NK-92 treated with Interleukin-12 subunit alpha and Interleukin-12 subunit beta, amount 100 ng/mL, for 24 hours (cell line): ENCODE measurements at regions not wholly inside any gene's neighbourhood (a gene's known extent, or its start where the extent isn't known, plus 50 kb on each side); places are given as distances from the start of the nearest gene placed in this dataset.

Source experiments
- DNase-seq: peaks from one replicate; lab custom pipeline; 2025; lab: John Stamatoyannopoulos, UW

DNA sequence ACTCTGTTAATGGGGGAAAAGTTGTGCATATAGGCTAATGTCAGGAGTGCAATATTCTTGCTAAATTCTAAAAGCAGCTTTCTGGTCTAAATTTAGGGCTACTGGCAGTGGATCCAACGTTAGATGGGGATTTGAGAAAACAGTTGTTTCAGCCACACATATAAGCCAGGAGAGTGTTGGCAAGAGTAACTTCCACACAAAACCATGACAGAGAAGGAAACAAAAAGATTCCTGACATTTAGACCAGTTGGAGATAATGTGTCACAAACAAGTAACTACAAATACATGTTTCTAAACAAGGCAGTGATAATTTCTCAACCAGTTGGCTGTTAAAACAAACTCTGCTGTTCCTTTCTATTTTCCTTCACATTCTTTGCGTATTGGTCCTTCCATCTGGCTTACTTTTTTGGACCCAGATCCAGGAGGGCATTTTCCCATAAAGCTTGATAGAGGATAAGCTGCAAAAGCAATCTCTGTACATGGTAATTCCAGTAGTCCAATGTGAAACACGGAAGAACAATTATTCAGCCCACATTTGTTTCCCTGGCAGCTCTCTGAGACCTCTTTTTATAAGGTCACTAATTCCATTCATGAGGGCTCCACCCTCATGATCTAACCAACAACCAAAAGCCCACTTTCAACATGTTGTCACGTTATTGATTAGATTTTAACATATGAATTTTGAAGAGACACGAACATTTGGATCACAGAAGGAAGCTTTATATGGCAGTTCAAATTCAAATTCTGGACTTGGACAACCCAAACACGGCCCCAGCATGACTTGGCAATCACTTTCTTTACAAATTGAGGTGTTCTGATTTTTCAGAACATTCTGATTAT is 1888.6 kb downstream of the MRPL39 start:
- no peak for DNase-seq

DNA sequence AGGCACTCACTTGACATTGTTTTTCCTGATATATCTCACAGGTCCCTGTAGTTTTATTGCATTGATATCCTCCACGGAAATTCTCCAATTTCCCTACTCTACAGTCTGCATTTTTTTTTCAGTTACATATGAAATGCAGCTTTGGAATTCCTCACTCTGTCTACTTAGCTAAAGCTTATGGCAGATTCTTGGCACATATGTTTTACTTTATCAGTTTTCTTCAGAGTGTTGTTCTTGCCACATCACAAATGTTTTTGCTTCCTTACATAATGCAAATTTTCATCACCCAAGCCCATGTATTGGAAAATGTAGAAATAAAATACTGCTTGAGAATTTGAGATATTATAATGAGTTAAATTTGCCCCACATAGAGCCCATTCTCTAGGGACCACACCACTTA is 1895.1 kb downstream of the MRPL39 start:
- no peak for DNase-seq

DNA sequence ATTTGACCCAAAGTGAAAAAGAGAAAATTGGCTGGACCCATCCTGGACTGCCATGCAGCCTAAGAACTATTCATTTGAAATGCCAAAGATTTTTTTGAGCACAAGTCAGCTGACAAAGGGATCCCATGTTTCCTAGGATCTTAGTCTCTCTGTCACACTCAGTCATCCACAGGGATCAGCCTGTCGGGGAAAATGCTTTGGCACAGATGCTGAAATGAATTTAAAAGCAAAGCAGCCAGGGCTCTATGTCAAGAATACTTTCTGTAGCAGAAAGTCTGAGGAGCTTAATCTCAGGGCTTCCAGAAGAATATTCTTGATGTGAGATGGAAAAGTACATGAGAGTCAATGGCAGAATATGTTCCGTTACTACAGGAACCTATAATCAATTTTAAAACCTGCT is 1900.8 kb downstream of the MRPL39 start:
- no peak for DNase-seq

GRCh38 chr21:23699402-23699801 is 1907.9 kb downstream of the MRPL39 start:
- DNase-seq: no peak

GRCh38 chr21:23698619-23699018 is 1908.7 kb downstream of the MRPL39 start:
- no peak for DNase-seq

DNA sequence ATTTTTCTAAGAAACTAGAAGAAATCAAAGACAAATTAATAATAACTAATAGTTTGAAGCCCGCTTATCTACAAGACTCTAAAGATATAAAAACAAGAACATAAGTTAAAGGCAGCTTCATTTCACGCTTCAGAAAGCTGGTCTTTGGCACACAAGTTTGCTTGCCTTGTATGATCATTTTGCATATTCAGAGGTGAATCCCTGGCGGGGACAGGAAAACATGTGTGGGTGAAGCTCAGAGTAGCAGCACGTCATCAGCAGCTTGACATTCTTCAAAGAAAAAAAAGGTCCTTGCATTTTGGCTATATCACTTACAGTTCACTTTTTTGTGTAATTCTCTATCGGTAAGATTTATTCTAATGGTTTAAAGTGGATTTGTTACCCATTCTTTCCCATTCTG is 1911.8 kb downstream of the MRPL39 start:
- DNase-seq: no peak

GRCh38 chr21:23694390-23694789 is 1912.9 kb downstream of the MRPL39 start:
- DNase-seq: no peak

- no peak for DNase-seq
Measured at GRCh38 chr21:23690316-23690715, 1917.0 kb downstream of the MRPL39 start.

GRCh38 chr21:23686737-23687523 is 1920.4 kb downstream of the MRPL39 start:
- DNase-seq: no peak

GRCh38 chr21:23684431-23684830 is 1922.8 kb downstream of the MRPL39 start:
- no peak for DNase-seq

DNA sequence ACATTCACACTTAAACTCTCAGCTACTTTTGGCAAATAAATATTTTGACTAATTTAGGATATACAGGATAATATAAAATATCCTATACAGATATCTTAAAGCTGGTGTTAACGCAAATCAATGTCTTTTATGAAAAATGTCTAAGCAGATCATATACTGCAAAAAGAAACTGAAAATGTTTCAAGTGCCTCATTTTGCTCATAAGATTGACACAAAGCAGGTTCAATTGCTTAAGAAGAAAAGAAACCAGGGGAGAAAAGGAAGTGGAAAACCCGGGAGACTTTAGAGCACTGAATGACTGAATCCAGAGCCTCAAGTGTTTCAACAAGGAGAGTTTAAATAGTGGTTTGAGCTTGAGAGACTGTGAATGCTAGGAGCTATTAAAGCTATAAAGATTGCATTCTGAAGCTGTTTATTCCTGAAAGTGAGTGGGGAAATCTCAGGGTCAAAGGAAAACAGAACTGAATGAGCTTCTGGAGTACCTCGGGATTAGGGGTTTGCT is 1943.0 kb downstream of the MRPL39 start:
- DNase-seq: no peak

DNA sequence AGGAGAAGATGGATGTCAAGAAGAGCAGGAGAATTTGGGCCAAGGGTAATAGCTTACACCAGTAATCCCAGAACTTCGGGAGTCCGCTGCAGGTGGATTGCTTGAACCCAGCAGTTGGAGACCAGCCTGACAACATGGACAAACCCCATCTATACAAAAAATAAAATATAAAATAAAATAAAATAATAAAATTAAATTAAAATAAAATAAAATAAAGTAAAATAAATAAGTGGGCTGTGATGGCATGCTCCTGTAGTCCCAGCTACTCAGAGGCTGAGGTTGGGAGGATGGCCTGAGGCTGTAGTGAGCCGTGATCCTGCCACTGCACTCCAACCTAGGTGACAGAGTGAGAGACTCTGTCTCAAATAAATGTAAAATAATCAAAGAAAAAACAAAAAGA is 1946.7 kb downstream of the MRPL39 start:
- DNase-seq: no peak

GRCh38 chr21:23644768-23645167 is 1962.5 kb downstream of the MRPL39 start:
- no peak for DNase-seq

- DNase-seq: no peak
Measured at GRCh38 chr21:23639721-23640120, 1967.6 kb downstream of the MRPL39 start.

GRCh38 chr21:23638131-23638695 is 1969.1 kb downstream of the MRPL39 start:
- no peak for DNase-seq

DNA sequence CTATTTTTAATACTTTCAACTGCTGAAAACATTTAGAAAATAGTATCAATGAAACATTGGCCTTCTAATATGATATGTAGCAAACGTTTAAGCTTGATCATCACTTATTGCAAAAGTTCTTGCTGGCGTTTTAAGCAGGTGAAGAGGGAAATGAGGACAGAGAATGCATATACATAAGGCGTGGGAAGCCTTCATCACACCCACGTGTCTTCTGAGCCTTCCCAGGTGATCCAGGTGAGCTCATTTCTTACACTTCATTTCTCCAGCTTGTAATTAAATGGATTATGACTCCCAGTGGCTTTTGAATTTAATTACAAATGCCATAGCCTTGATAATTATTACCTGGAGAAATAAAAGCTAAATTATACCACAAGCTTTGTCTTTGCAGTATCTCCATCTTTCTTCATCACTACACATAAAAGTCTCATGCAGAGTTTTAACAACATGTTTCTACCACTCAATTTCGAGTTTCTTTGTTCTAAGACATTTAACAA is 1973.8 kb downstream of the MRPL39 start:
- no peak for DNase-seq

GRCh38 chr21:23624281-23624680 is 1983.0 kb downstream of the MRPL39 start:
- DNase-seq: no peak

GRCh38 chr21:23613014-23613413 is 1994.3 kb downstream of the MRPL39 start:
- no peak for DNase-seq

DNA sequence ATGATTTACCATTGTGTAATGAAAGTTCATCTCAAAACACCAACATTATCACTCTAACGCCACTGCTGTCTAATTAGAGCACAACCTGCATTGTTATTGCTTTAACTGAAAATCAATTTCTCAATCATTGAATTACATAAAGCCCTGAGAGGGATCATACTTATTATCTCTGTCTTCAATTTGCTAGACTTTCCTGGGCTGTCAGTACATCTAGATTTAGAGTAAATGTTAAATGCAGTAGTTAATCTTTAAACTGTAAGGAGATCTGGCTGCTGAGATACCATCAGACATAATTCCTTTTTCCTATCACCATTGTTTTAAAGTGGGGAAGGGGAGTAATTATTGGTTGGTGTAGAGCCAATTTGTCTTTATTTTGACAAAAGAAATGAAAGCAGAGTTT is 1995.1 kb downstream of the MRPL39 start:
- DNase-seq: no peak

GRCh38 chr21:23607782-23608431 is 1999.4 kb downstream of the MRPL39 start:
- no peak for DNase-seq

DNA sequence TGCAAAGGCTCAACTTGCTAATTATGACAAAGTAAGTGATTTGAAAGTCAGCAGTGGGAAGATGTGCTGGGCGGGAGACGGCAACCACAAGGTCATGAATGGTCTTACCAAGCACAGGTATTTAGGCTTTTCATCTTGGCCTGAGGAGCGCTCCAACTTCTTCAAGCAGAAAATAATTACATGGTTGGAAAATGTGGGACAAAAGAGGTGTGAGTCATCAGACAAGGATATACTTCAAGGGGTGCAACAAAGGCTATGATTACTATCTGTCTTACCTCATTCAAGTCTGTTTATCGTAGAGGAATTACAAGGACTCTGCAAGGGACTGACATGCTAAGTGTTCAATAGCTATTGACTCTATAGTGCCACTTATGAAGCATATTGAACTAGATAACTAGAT is 2005.7 kb downstream of the MRPL39 start:
- no peak for DNase-seq

DNA sequence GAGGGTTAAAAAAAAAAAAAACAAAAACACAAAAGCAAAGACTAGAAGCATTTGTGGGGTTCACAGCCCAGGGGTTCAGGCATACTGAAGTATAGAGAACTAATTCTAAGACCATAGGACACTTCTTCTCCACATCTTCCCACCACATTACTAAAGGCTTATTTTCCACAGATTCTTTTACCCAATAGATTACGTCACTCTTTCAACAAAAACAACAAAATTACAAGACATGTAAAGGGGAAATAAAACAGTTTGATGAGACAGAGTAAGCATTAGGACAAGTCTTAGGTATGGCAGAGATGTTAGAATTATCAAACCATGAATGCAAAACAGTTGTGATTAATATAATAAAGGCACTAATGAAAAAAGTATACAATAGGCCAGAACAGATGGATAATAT is 2013.7 kb downstream of the MRPL39 start:
- no peak for DNase-seq
